Caco-2 (cell line): ENCODE measurements at regions not wholly inside any gene's neighbourhood (a gene's known extent, or its start where the extent isn't known, plus 50 kb on each side); places are given as distances from the start of the nearest gene placed in this dataset.

Experiments used
- BruUV-seq: library from RNA; stranded (reverse); fragments of 400-500 nt; replicated peaks from 2 replicates; lab custom pipeline; 2021; lab: Mats Ljungman, UMichigan
- CTCF ChIA-PET: fragments of 300-600 bp; sonication (Branson Sonifier 250); formaldehyde crosslinking; loops from one replicate; lab custom pipeline; 2022; ENCODE audit warnings: antibody characterized with exemption; lab: Charles Lee
- POLR2A ChIA-PET: fragments of 300-600 bp; sonication (Branson Sonifier 250); formaldehyde crosslinking; loops from one replicate; lab custom pipeline; 2022; ENCODE audit warnings: antibody characterized with exemption; lab: Charles Lee
- DNase-seq, 2 experiments: peaks; one replicate each; pipeline versions ENCODE4 v3.0.0 to v3.0.0-alpha.2; 2020 to 2022
- H3K27me3 ChIP-seq: replicated peaks from 2 replicates; pipeline ENCODE4 v1.6.0; 2011; ENCODE audit warnings: low read length; ENCODE audit not compliant: control insufficient read depth, insufficient read depth
- H3K36me3 ChIP-seq: 2 replicates; pipeline ENCODE4 v1.5.1; 2011; ENCODE audit warnings: low read length; ENCODE audit not compliant: control insufficient read depth, insufficient read depth
- H3K4me1 ChIP-seq: fragments of 250-450 bp; sonication (Bioruptor Pico); 2 replicates; pipeline ENCODE4 v1.5.1; 2020; ENCODE audit warnings: mild to moderate bottlenecking
- H3K4me3 ChIP-seq: 2 replicates; pipeline ENCODE4 v1.5.1; 2011; ENCODE audit warnings: low read depth, mild to moderate bottlenecking, control low read depth, low read length
- H3K9me3 ChIP-seq: fragments of 250-450 bp; sonication (Bioruptor Pico); 2 replicates; pipeline ENCODE4 v1.5.1; 2020; ENCODE audit warnings: mild to moderate bottlenecking, moderate library complexity
- H3K27ac Mint-ChIP-seq: one replicate; pipeline ENCODE4 v1.8.0; 2022; ENCODE audit warnings: mixed read lengths; ENCODE audit not compliant: unreplicated experiment
- H3K27me3 Mint-ChIP-seq: one replicate; pipeline ENCODE4 v1.8.0; 2022; ENCODE audit warnings: mixed read lengths; ENCODE audit not compliant: insufficient read depth, unreplicated experiment
- H3K36me3 Mint-ChIP-seq: one replicate; pipeline ENCODE4 v1.8.0; 2022; ENCODE audit warnings: mild to moderate bottlenecking, mixed read lengths; ENCODE audit not compliant: insufficient read depth, unreplicated experiment
- H3K4me1 Mint-ChIP-seq: one replicate; pipeline ENCODE4 v1.8.0; 2022; ENCODE audit warnings: low read depth, mixed read lengths; ENCODE audit not compliant: unreplicated experiment
- H3K4me3 Mint-ChIP-seq: one replicate; pipeline ENCODE4 v1.8.0; 2022; ENCODE audit warnings: mild to moderate bottlenecking, moderate library complexity, mixed read lengths; ENCODE audit not compliant: unreplicated experiment
- H3K9me3 Mint-ChIP-seq: one replicate; pipeline ENCODE4 v1.8.0; 2022; ENCODE audit warnings: mixed read lengths; ENCODE audit not compliant: unreplicated experiment
- intact Hi-C: fragments of 100-400 bp; cut with micrococcal nuclease; formaldehyde crosslinking; loops from one replicate; pipeline ENCODE4 v1.10.0; 2022; ENCODE audit not compliant: unreplicated experiment
- TF ChIP-seq, protein P1 (sequence below), 2 experiments: fragments of 200-600 bp in 1 of 2; IDR thresholded peaks; 1 replicate in 1 of 2; 2 replicates in 1 of 2; pipeline versions ENCODE4 v1.5.1 to v1.8.0; 2011 to 2022; ENCODE audit warnings: antibody characterized with exemption in 1 of 2, control low read depth in 1 of 2, inconsistent platforms in 1 of 2, low read depth in 1 of 2, low read length in 1 of 2, mild to moderate bottlenecking in 1 of 2, moderate library complexity in 1 of 2; ENCODE audit not compliant: insufficient read depth in 1 of 2, severe bottlenecking in 1 of 2, unreplicated experiment in 1 of 2

- CTCF ChIA-PET: no interaction called here
- Mint-ChIP-seq H3K27ac (no peak overlapping the region), H3K27me3 (peaks cover 11% of the 10 kb centered on the region)
These were observed 291.9 kb upstream of the SPRED2 start for GRCh38 chr2:65724336-65724735.

GRCh38 chr2:65722028-65722778 is 289.8 kb upstream of the SPRED2 start:
- no peak overlapping the region for H3K27ac Mint-ChIP-seq
- TF ChIP-seq, protein P1, sequence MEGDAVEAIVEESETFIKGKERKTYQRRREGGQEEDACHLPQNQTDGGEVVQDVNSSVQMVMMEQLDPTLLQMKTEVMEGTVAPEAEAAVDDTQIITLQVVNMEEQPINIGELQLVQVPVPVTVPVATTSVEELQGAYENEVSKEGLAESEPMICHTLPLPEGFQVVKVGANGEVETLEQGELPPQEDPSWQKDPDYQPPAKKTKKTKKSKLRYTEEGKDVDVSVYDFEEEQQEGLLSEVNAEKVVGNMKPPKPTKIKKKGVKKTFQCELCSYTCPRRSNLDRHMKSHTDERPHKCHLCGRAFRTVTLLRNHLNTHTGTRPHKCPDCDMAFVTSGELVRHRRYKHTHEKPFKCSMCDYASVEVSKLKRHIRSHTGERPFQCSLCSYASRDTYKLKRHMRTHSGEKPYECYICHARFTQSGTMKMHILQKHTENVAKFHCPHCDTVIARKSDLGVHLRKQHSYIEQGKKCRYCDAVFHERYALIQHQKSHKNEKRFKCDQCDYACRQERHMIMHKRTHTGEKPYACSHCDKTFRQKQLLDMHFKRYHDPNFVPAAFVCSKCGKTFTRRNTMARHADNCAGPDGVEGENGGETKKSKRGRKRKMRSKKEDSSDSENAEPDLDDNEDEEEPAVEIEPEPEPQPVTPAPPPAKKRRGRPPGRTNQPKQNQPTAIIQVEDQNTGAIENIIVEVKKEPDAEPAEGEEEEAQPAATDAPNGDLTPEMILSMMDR (IDR thresholded peaks at IDR 0.05; ENCODE audit: insufficient read depth in 1 of 2, low read depth in 1 of 2, low read length in 1 of 2, severe bottlenecking in 1 of 2, unreplicated experiment in 1 of 2): no peak
- POLR2A ChIA-PET: no interaction called here
- H3K9me3 ChIP-seq: peaks cover 6% of the 10 kb centered on the region; the same call in 1 of the 2 replicates
- intact Hi-C loops: loop anchor here (1.0 to 5.0 kb wide), 2 partner anchors 79 to 705 kb away; no protein-coding TSS in a partner anchor
- peaks cover 17% of the 10 kb centered on the region for H3K27me3 Mint-ChIP-seq
- H3K4me1 ChIP-seq: no peaks in the 10 kb centered on the region
- peaks cover 9% of the 10 kb centered on the region for H3K9me3 Mint-ChIP-seq
- no TSS peak for BruUV-seq
- H3K4me3 ChIP-seq: no peak overlapping the region
- H3K36me3 Mint-ChIP-seq: no peaks in the 10 kb centered on the region
- CTCF ChIA-PET: no interaction called here
- no peak overlapping the region for H3K4me3 Mint-ChIP-seq
- peak; percentile 22 to 50 for DNase-seq
- H3K27me3 ChIP-seq: no peaks in the 10 kb centered on the region
- H3K4me1 Mint-ChIP-seq: no peaks in the 10 kb centered on the region
- no peaks in the 10 kb centered on the region for H3K36me3 ChIP-seq

More at GRCh38 chr2:65724336-65724735, 291.9 kb upstream of the SPRED2 start:
- Mint-ChIP-seq H3K4me3 (no peak overlapping the region), H3K9me3 (peaks cover 10% of the 10 kb centered on the region), H3K4me1 (no peaks in the 10 kb centered on the region), H3K36me3 (no peaks in the 10 kb centered on the region)
- no peaks in the 10 kb centered on the region for H3K4me1 ChIP-seq
- TF ChIP-seq, protein P1 (IDR thresholded peaks at IDR 0.05; ENCODE audit: insufficient read depth in 1 of 2, low read depth in 1 of 2, low read length in 1 of 2, severe bottlenecking in 1 of 2, unreplicated experiment in 1 of 2): no peak
- intact Hi-C loops: loop anchor here (5.0 kb wide), 1 partner anchor 703 kb away; no protein-coding TSS in a partner anchor
- no TSS peak for BruUV-seq
- H3K27me3 ChIP-seq: no peaks in the 10 kb centered on the region
- H3K36me3 ChIP-seq: no peaks in the 10 kb centered on the region
- peaks cover 6% of the 10 kb centered on the region; the same call in 1 of the 2 replicates for H3K9me3 ChIP-seq
- no peak for DNase-seq
- H3K4me3 ChIP-seq: no peak overlapping the region
- POLR2A ChIA-PET: no interaction called here

- no TSS peak for BruUV-seq
- Mint-ChIP-seq H3K36me3 (no peaks in the 10 kb centered on the region), H3K27me3 (peaks cover 22% of the 10 kb centered on the region), H3K4me3 (no peak overlapping the region), H3K4me1 (no peaks in the 10 kb centered on the region), H3K9me3 (no peaks in the 10 kb centered on the region), H3K27ac (no peak overlapping the region)
- Histone ChIP-seq H3K4me3 (no peak overlapping the region), H3K36me3 (no peaks in the 10 kb centered on the region), H3K27me3 (no peaks in the 10 kb centered on the region), H3K4me1 (no peaks in the 10 kb centered on the region), H3K9me3 (no peaks in the 10 kb centered on the region)
- TF ChIP-seq, protein P1 (IDR thresholded peaks at IDR 0.05; ENCODE audit: insufficient read depth in 1 of 2, low read depth in 1 of 2, low read length in 1 of 2, severe bottlenecking in 1 of 2, unreplicated experiment in 1 of 2): no peak
- CTCF ChIA-PET: no interaction called here
- no peak for DNase-seq
- POLR2A ChIA-PET: no interaction called here
- intact Hi-C loops: no loop called here
These were observed 284.3 kb upstream of the SPRED2 start for GRCh38 chr2:65716698-65717097.
